Natural killer cell treated with Interleukin-12 subunit alpha and Interleukin-12 subunit beta and Interleukin-15 and Interleukin-18, amount 100 ng/mL, for 72 hours (primary cell): ENCODE measurements at regions not wholly inside any gene's neighbourhood (a gene's known extent, or its start where the extent isn't known, plus 50 kb on each side); places are given as distances from the start of the nearest gene placed in this dataset.
"Not testable (repeated sequence)": the region's sequence is repeated elsewhere in the genome, so short reads cannot be mapped to it uniquely, and the experiment has no call there.

ENCODE experiments used
- ATAC-seq, 2 donors: fragments of 150-1000 bp; cut with Tn5 transposase in 1 of 2; sonication (Bioruptor Pico), chemical (Tn5 transposase) in 1 of 2; 2 replicates each; pipeline ENCODE4 v1.10.0; 2021
- DNase-seq: peaks from one replicate; pipeline ENCODE4 v3.0.0; 2022; ENCODE audit warnings: low spot score
- H3K27ac Mint-ChIP-seq, 2 donors: 1 replicate in 1 of 2; 2 replicates in 1 of 2; pipeline ENCODE4 v1.8.0; 2022; ENCODE audit warnings: mixed read lengths in 2 of 2, mild to moderate bottlenecking in 1 of 2, moderate library complexity in 1 of 2
- H3K27me3 Mint-ChIP-seq, 2 donors: 1 replicate in 1 of 2; 2 replicates in 1 of 2; pipeline ENCODE4 v1.8.0; 2022; ENCODE audit warnings: mixed read lengths in 2 of 2
- H3K36me3 Mint-ChIP-seq: one replicate; pipeline ENCODE4 v1.8.0; 2022; ENCODE audit warnings: mixed read lengths
- H3K4me1 Mint-ChIP-seq, 2 donors: 1 replicate in 1 of 2; 2 replicates in 1 of 2; pipeline ENCODE4 v1.8.0; 2022; ENCODE audit warnings: low read depth in 2 of 2, mixed read lengths in 2 of 2, mild to moderate bottlenecking in 1 of 2
- H3K4me3 Mint-ChIP-seq: one replicate; pipeline ENCODE4 v1.8.0; 2022; ENCODE audit warnings: mixed read lengths
- H3K9me3 Mint-ChIP-seq: 2 replicates; pipeline ENCODE4 v1.8.0; 2022; ENCODE audit warnings: mixed read lengths

GRCh38 chr10:34028936-34029335, 694.5 kb upstream of the NRP1 start:
- Mint-ChIP-seq H3K4me3 (no peak overlapping the region), H3K27ac (no peak overlapping the region), H3K36me3 (no peaks in the 10 kb centered on the region), H3K4me1 (no peaks in the 10 kb centered on the region), H3K27me3 (no peaks in the 10 kb centered on the region), H3K9me3 (no peaks in the 10 kb centered on the region)
- ATAC-seq (no peak), DNase-seq (no peak)

GRCh38 chr10:34024693-34025425, 690.4 kb upstream of the NRP1 start:
- ATAC-seq (no peak), DNase-seq (no peak)
- no peak overlapping the region for H3K4me3 Mint-ChIP-seq
- H3K27me3 Mint-ChIP-seq, result no peaks in the 10 kb centered on the region
- H3K27ac Mint-ChIP-seq, result no peak overlapping the region
- H3K9me3 Mint-ChIP-seq, result no peaks in the 10 kb centered on the region
- H3K36me3 Mint-ChIP-seq, result no peaks in the 10 kb centered on the region
- no peaks in the 10 kb centered on the region for H3K4me1 Mint-ChIP-seq

- Mint-ChIP-seq H3K4me3 (no peak overlapping the region), H3K36me3 (no peaks in the 10 kb centered on the region), H3K9me3 (no peaks in the 10 kb centered on the region), H3K27me3 (no peaks in the 10 kb centered on the region), H3K4me1 (no peaks in the 10 kb centered on the region), H3K27ac (no peak overlapping the region)
- no peak for DNase-seq
- no peak for ATAC-seq
Measured at GRCh38 chr10:34024282-34024681, 689.8 kb upstream of the NRP1 start.

GRCh38 chr10:34022195-34022594, 687.7 kb upstream of the NRP1 start:
- no peaks in the 10 kb centered on the region for H3K9me3 Mint-ChIP-seq
- ATAC-seq, result no peak
- no peak overlapping the region for H3K27ac Mint-ChIP-seq
- H3K27me3 Mint-ChIP-seq, result no peaks in the 10 kb centered on the region
- H3K4me1 Mint-ChIP-seq, result no peaks in the 10 kb centered on the region
- no peaks in the 10 kb centered on the region for H3K36me3 Mint-ChIP-seq
- no peak for DNase-seq
- H3K4me3 Mint-ChIP-seq, result no peak overlapping the region

GRCh38 chr10:34018784-34019183, 684.3 kb upstream of the NRP1 start:
- H3K27me3 Mint-ChIP-seq, result peaks cover 3% of the 10 kb centered on the region in 2 donors

GRCh38 chr10:34018129-34018528, 683.7 kb upstream of the NRP1 start:
- Mint-ChIP-seq H3K27me3 (peaks cover 8 to 9% of the 10 kb centered on the region in 2 donors), H3K9me3 (no peaks in the 10 kb centered on the region), H3K36me3 (no peaks in the 10 kb centered on the region), H3K4me1 (no peaks in the 10 kb centered on the region), H3K27ac (no peak overlapping the region), H3K4me3 (no peak overlapping the region)
- no peak for ATAC-seq
- DNase-seq, result no peak

More at GRCh38 chr10:34018784-34019183, 684.3 kb upstream of the NRP1 start:
- no peak overlapping the region for H3K27ac Mint-ChIP-seq
- ATAC-seq (no peak), DNase-seq (no peak)
- no peaks in the 10 kb centered on the region for H3K36me3 Mint-ChIP-seq
- H3K4me1 Mint-ChIP-seq, result no peaks in the 10 kb centered on the region
- no peaks in the 10 kb centered on the region for H3K9me3 Mint-ChIP-seq
- H3K4me3 Mint-ChIP-seq, result no peak overlapping the region

- Mint-ChIP-seq H3K4me3 (no peak overlapping the region), H3K9me3 (no peaks in the 10 kb centered on the region), H3K27me3 (peaks cover 11 to 13% of the 10 kb centered on the region in 2 donors), H3K4me1 (no peaks in the 10 kb centered on the region), H3K36me3 (no peaks in the 10 kb centered on the region), H3K27ac (no peak overlapping the region)
- ATAC-seq (no peak), DNase-seq (no peak)
Measured at GRCh38 chr10:34017281-34017680, 682.8 kb upstream of the NRP1 start.

- H3K4me3 Mint-ChIP-seq, result no peak overlapping the region
- ATAC-seq (no peak), DNase-seq (no peak)
- no peak overlapping the region for H3K27ac Mint-ChIP-seq
- H3K27me3 Mint-ChIP-seq, result peaks cover 11 to 13% of the 10 kb centered on the region in 2 donors
- H3K4me1 Mint-ChIP-seq, result no peaks in the 10 kb centered on the region
- H3K36me3 Mint-ChIP-seq, result no peaks in the 10 kb centered on the region
- H3K9me3 Mint-ChIP-seq, result no peaks in the 10 kb centered on the region
Measured at GRCh38 chr10:34016576-34016975, 682.1 kb upstream of the NRP1 start.

GRCh38 chr10:34015700-34016099, 681.2 kb upstream of the NRP1 start:
- peaks cover 5% of the 10 kb centered on the region in 2 donors for H3K4me1 Mint-ChIP-seq
- no peaks in the 10 kb centered on the region for H3K9me3 Mint-ChIP-seq
- no peaks in the 10 kb centered on the region for H3K36me3 Mint-ChIP-seq
- H3K27me3 Mint-ChIP-seq, result peaks cover 13 to 16% of the 10 kb centered on the region in 2 donors
- no peak for ATAC-seq
- no peak overlapping the region for H3K27ac Mint-ChIP-seq
- no peak for DNase-seq
- H3K4me3 Mint-ChIP-seq, result no peak overlapping the region

- peaks cover 6 to 7% of the 10 kb centered on the region in 2 donors for H3K4me1 Mint-ChIP-seq
- H3K27me3 Mint-ChIP-seq, result peaks cover 13 to 19% of the 10 kb centered on the region in 2 donors
- no peak overlapping the region for H3K27ac Mint-ChIP-seq
- H3K9me3 Mint-ChIP-seq, result no peaks in the 10 kb centered on the region
- DNase-seq (no peak), ATAC-seq (no peak)
- H3K4me3 Mint-ChIP-seq, result no peak overlapping the region
- H3K36me3 Mint-ChIP-seq, result no peaks in the 10 kb centered on the region
Measured at GRCh38 chr10:34013235-34013634, 678.8 kb upstream of the NRP1 start.

GRCh38 chr10:34010891-34011290, 676.4 kb upstream of the NRP1 start:
- DNase-seq (no peak), ATAC-seq (peak in 1 of 2 donors; percentile 31)
- H3K4me3 Mint-ChIP-seq, result no peak overlapping the region
- H3K9me3 Mint-ChIP-seq, result no peaks in the 10 kb centered on the region
- H3K4me1 Mint-ChIP-seq, result peaks cover 6 to 7% of the 10 kb centered on the region in 2 donors
- H3K27ac Mint-ChIP-seq, result no peak overlapping the region
- H3K36me3 Mint-ChIP-seq, result no peaks in the 10 kb centered on the region
- peaks cover 13 to 18% of the 10 kb centered on the region in 2 donors for H3K27me3 Mint-ChIP-seq

GRCh38 chr10:34010228-34010627, 675.8 kb upstream of the NRP1 start:
- DNase-seq, H3K27ac Mint-ChIP-seq, H3K4me3 Mint-ChIP-seq, H3K9me3 Mint-ChIP-seq, H3K4me1 Mint-ChIP-seq, H3K36me3 Mint-ChIP-seq, ATAC-seq: not testable (repeated sequence)
- peaks cover 13 to 17% of the 10 kb centered on the region in 2 donors for H3K27me3 Mint-ChIP-seq

- no peak for ATAC-seq
- peaks cover 6 to 7% of the 10 kb centered on the region in 2 donors for H3K4me1 Mint-ChIP-seq
- no peaks in the 10 kb centered on the region for H3K36me3 Mint-ChIP-seq
Measured at GRCh38 chr10:34008656-34009055, 674.2 kb upstream of the NRP1 start.

GRCh38 chr10:34006471-34006870, 672.0 kb upstream of the NRP1 start:
- no peak for ATAC-seq
- peaks cover 0 to 10% of the 10 kb centered on the region in 2 donors for H3K27me3 Mint-ChIP-seq
- H3K27ac Mint-ChIP-seq, result no peak overlapping the region
- H3K4me1 Mint-ChIP-seq, result peaks cover 6 to 7% of the 10 kb centered on the region in 2 donors
- no peaks in the 10 kb centered on the region for H3K36me3 Mint-ChIP-seq
- DNase-seq, result no peak
- no peaks in the 10 kb centered on the region for H3K9me3 Mint-ChIP-seq
- no peak overlapping the region for H3K4me3 Mint-ChIP-seq

More at GRCh38 chr10:34008656-34009055, 674.2 kb upstream of the NRP1 start:
- Mint-ChIP-seq H3K27me3 (peaks cover 8 to 15% of the 10 kb centered on the region in 2 donors), H3K9me3 (no peaks in the 10 kb centered on the region), H3K4me3 (no peak overlapping the region), H3K27ac (no peak overlapping the region)
- DNase-seq, result no peak

- DNase-seq (no peak), ATAC-seq (no peak)
- Mint-ChIP-seq H3K27ac (no peak overlapping the region), H3K4me1 (no peaks in the 10 kb centered on the region), H3K9me3 (no peaks in the 10 kb centered on the region), H3K4me3 (no peak overlapping the region), H3K27me3 (peaks cover 0 to 6% of the 10 kb centered on the region in 2 donors), H3K36me3 (no peaks in the 10 kb centered on the region)
Measured at GRCh38 chr10:34003561-34003960, 669.1 kb upstream of the NRP1 start.
